Upper lobe of left lung (tissue), 4 donors: ENCODE measurements at regions not wholly inside any gene's neighbourhood (a gene's known extent, or its start where the extent isn't known, plus 50 kb on each side); places are given as distances from the start of the nearest gene placed in this dataset.

Experiments
- CTCF ChIP-seq, 6 experiments: fragments of 450-650 bp in 4 of 6; fragments of 200-600 bp in 2 of 6; sonication (generic) in 2 of 6; IDR thresholded peaks; one replicate each; pipeline ENCODE4 v1.5.1; 2016 to 2019; ENCODE audit warnings: antibody characterized with exemption in 6 of 6
- POLR2A ChIP-seq, 4 donors: fragments of 450-650 bp; IDR thresholded peaks; one replicate each; pipeline ENCODE4 v1.5.1; 2016 to 2017; ENCODE audit warnings: antibody characterized with exemption in 4 of 4, mild to moderate bottlenecking in 2 of 4
- POLR2AphosphoS5 ChIP-seq, 2 donors: sonication (generic); formaldehyde crosslinking; IDR thresholded peaks; one replicate each; pipeline ENCODE4 v1.5.1; 2017; ENCODE audit warnings: antibody characterized with exemption in 2 of 2

- TF ChIP-seq CTCF (IDR thresholded peaks at IDR 0.05) (no peak), POLR2AphosphoS5 (IDR thresholded peaks at IDR 0.05) (peak in 1 of 2 donors; percentile 12), POLR2A (IDR thresholded peaks at IDR 0.05) (no peak)
Measured at GRCh38 chr4:53644607-53645006, 53.3 kb upstream of the LNX1 start.
